GM12891 (cell line): ENCODE measurements at regions not wholly inside any gene's neighbourhood (a gene's known extent, or its start where the extent isn't known, plus 50 kb on each side); places are given as distances from the start of the nearest gene placed in this dataset.
"Not testable (repeated sequence)": the region's sequence is repeated elsewhere in the genome, so short reads cannot be mapped to it uniquely, and the experiment has no call there.

Experiments used
- DNase-seq: peaks from one replicate; pipeline ENCODE4 v3.0.0; 2011; ENCODE audit warnings: low spot score; ENCODE audit not compliant: insufficient read length
- FAIRE-seq: peaks from 2 replicates; lab custom pipeline; 2011; peaks lifted over from hg19 to GRCh38; lab: Jason Lieb, UNC
- PAX5 ChIP-seq: IDR thresholded peaks from 2 replicates; pipeline ENCODE4 v1.6.1; 2011; ENCODE audit warnings: low read length, moderate library complexity, mild to moderate bottlenecking; ENCODE audit not compliant: insufficient read depth, severe bottlenecking
- POLR2A ChIP-seq: IDR thresholded peaks from 2 replicates; pipeline ENCODE4 v1.6.1; 2011; ENCODE audit warnings: low read depth, low read length, control low read depth
- POLR2AphosphoS5 ChIP-seq: IDR thresholded peaks from 2 replicates; pipeline ENCODE4 v1.6.1; 2011; ENCODE audit warnings: low read depth, low read length, control low read depth
- POU2F2 ChIP-seq: IDR thresholded peaks from 2 replicates; pipeline ENCODE4 v1.6.1; 2011; ENCODE audit warnings: low read depth, mild to moderate bottlenecking, control low read depth, low read length, moderate library complexity
- SPI1 ChIP-seq: IDR thresholded peaks from 2 replicates; pipeline ENCODE4 v1.6.1; 2011; ENCODE audit warnings: low read depth, low read length, control low read depth
- TAF1 ChIP-seq: IDR thresholded peaks from 2 replicates; pipeline ENCODE4 v1.6.1; 2011; ENCODE audit warnings: low read depth, low read length, control low read depth

DNA sequence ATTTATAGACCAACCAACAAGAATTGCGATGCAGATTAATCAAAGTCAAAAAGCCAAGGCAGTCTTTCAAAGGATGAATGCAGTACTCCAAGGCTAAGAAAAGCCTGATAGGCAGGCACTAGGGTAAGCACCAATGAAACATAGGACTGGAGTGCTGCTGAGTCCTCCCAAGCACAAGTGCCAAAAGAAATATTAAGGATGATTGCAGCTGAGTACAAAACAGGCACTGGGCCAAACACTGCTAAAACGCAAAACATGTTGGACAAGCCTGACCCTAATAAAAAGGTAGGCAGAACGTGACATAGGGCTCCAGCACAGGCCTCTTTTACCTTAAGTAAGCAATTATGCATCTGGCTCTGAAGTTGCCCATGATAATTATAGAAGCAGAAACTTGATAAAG lies 160.1 kb upstream of the LRP1B start:
- DNase-seq (no peak), FAIRE-seq (no peak)
- TF ChIP-seq PAX5, result no peak
- no peak for TF ChIP-seq POU2F2
- TF ChIP-seq SPI1, result no peak
- TF ChIP-seq POLR2A, result no peak
- TF ChIP-seq TAF1, result no peak
- no peak for TF ChIP-seq POLR2AphosphoS5

DNA sequence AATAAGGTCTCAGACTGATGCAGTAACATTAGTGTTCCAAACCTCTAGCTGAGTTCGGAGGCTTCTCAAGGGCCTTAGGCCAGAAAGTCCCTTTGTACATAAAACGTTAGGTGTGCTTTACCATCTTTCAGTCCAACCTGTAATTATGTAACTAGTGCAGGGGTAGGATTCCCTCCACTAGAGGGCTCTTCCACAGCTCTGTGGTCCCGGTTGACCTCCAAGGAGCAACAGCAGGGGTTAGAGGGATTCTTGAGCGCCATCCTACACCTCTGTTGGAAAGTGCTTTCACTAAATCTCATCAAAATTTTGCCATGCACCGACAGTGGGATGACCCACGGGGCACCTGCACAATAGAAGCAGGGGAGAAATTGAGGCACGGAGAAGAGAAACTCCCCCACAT lies 155.8 kb upstream of the LRP1B start:
- DNase-seq, result no peak
- FAIRE-seq, result peak; percentile 23
- TF ChIP-seq SPI1 (no peak), POU2F2 (no peak), POLR2AphosphoS5 (no peak), POLR2A (no peak), TAF1 (no peak), PAX5 (no peak)

DNA sequence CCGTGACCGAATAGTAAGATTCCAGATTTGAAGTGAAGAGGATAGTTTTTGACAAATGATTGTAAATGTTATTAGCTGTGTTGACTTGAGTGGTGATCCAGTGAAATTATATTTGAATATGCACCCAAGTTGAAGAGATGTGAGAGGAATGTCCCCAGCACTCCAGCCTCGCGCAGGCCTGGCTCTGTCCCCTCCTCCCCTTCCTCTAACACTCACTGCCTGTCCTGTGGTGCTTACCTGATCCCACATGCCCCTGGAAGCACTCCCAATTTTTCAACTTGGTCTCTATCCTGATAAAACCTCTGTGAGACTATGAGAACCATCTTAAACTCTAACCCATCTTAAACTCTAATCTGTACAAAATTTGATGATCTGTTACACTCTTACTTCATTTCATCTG lies 154.7 kb upstream of the LRP1B start:
- DNase-seq (no peak), FAIRE-seq (no peak)
- TF ChIP-seq PAX5 (no peak), SPI1 (no peak), POU2F2 (no peak), POLR2AphosphoS5 (no peak), TAF1 (no peak)

DNA sequence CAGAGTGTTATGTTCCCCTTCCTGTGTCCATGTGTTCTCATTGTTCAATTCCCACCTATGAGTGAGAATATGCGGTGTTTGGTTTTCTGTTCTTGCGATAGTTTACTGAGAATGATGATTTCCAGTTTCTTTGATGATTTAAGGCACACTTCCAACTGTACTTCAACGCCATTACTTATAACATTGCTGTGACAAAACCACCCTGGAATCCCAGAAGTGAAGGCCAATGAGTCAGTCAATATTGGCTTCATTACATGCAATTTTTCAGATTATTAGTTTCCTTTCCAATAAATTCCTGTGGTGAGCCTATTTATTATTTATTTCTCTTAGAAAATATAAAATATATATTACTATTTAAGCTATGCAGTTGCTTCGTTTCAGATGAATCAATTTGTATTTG lies 153.5 kb upstream of the LRP1B start:
- not testable (repeated sequence) for DNase-seq, FAIRE-seq

DNA sequence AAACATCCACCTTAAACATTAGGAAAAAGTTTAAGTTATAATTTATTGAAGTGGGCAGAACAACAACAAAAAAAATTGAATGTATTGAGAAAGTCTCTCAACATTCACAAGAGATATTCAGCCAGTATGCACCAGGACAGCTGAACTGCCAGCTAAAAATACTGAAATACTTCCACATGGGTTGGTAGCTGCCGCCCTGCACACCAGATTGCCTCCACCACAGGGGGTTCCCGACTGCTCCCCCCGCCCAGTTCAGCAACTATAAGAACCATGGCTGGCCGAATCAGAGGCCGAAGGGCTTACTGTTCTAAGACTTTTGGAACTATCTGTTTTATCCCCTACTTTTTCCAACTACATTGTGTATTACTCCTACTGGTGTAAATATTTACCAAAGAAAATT lies 150.0 kb upstream of the LRP1B start:
- no peak for DNase-seq
- TF ChIP-seq PAX5, result no peak
- TF ChIP-seq POLR2A, result no peak
- no peak for TF ChIP-seq POLR2AphosphoS5
- TF ChIP-seq POU2F2, result no peak
- TF ChIP-seq TAF1, result no peak
- no peak for TF ChIP-seq SPI1
- no peak for FAIRE-seq

DNA sequence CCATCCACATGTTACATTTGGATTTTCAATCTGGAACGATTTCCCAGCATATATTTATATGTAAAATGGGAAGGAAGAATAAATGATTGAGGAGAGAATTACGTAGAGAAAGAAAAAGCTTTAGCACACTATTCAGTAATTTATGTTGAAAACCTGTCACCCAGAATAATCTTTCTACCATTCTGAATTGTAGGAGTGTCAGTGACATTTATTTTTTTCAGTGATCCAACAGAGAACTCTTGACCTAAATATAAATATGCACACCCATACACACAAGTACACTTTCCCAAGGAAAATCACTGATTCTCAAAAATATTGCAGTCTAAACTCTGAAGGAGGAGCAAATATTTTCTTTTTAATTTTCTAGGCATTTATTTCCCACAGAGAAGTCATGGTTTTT lies 140.2 kb upstream of the LRP1B start:
- FAIRE-seq (no peak), DNase-seq (no peak)
- TF ChIP-seq POLR2A (no peak), PAX5 (no peak), SPI1 (no peak), POU2F2 (no peak), TAF1 (no peak), POLR2AphosphoS5 (no peak)

DNA sequence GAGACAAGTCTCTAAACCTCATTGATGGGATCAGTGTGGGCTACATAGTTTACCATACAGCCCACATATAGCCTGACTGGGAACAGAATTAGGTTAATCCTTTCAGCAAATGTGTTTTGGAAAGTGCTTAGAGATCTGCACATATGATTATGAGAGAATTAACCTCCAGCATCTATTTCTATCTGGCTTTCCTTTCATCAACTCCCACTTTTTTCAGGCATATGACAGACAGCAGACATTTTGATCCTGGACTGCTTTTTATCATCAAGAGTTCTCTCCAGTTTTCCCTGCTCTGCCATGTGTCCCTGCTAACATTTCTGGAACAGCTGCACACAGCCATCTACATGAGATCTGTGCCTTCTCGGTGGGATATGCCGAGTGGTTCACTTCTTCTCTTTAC lies 139.5 kb upstream of the LRP1B start:
- DNase-seq (no peak), FAIRE-seq (no peak)
- no peak for TF ChIP-seq TAF1
- no peak for TF ChIP-seq POLR2AphosphoS5
- no peak for TF ChIP-seq POU2F2
- TF ChIP-seq PAX5, result no peak

DNA sequence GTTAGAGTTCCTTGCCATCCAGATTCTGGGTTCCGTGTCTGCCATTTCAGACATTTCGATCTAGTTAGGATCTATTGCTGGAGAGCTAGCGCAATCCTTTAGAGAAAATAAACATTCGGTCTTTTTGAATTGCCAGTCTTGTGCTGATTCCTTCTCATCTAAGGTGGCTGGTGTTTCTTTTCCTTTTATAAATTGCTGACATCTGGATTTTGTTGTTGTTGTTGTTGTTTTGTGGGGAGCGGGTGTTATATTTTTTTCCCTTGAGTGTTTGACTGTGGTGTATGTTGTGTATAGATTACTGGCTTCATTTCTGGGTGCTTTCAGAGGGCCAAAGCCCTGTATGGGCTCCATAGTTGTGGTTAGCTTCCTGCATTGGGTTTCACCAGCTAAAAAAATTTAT lies 128.5 kb upstream of the LRP1B start:
- no peak for TF ChIP-seq POLR2A
- TF ChIP-seq SPI1, result no peak
- TF ChIP-seq TAF1, result no peak
- DNase-seq (no peak), FAIRE-seq (no peak)

DNA sequence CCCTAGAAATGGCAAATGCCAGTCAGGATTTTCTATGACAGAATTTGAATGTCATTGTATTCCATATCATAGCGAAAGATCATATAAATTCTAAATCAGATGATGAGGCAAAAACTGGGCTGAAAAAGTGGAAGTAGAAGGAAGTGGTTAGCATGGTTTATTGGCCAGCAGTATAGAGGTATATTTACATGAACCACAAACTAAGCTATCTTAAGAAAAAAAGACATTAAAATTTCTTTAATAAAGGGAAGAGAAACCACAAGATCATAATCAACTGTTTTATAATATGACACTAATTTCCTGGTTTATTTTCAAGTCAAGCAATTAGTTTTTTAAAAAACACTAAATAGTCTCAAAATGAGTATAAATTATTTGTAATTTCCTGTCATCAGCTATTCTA lies 123.2 kb upstream of the LRP1B start:
- DNase-seq, result no peak
- no peak for TF ChIP-seq SPI1
- no peak for FAIRE-seq

DNA sequence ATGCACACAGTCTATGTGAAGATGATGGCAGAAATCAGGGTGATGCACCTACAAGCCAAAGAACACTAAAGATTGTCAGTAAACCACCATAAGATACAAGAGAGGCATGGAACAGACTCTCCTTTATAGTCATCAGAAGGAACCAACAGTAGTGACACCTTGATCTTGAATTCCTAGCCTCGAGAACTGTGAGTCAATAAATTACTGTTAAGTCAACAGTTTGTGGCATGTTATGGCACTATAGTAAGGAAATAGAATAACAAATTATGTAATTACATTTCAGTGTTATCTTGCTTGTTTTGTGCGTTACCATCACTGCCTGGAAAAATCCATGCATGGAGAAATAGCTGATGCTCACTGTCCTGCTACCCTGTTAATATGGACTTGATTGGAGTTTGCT lies 110.2 kb upstream of the LRP1B start:
- DNase-seq (no peak), FAIRE-seq (no peak)
- TF ChIP-seq TAF1, result no peak
- no peak for TF ChIP-seq SPI1
- no peak for TF ChIP-seq POLR2A
- no peak for TF ChIP-seq POU2F2
- TF ChIP-seq POLR2AphosphoS5, result no peak
- no peak for TF ChIP-seq PAX5

DNA sequence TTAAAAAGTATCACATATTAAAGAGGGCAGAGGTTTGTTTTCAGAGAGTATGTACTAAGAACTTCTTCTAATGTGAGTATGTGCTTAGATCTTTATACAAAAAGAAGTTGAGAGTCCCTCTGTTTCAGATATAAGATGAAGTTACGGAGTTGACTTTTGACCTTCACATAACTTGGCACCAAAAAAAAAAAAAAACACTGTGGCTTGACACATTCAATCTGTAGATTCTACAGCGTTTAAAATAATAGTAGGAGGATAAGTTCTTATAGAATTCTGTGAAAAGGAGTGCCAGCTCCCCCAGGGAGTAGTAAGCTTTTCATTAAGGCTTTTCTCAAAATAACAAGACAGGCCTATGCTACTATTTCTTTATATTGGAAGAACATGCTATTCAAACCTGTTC lies 105.4 kb upstream of the LRP1B start:
- DNase-seq, result no peak
- no peak for TF ChIP-seq POLR2AphosphoS5
- no peak for TF ChIP-seq SPI1
- TF ChIP-seq PAX5, result no peak
- no peak for TF ChIP-seq POLR2A
- TF ChIP-seq POU2F2, result no peak
- TF ChIP-seq TAF1, result no peak
- no peak for FAIRE-seq
